ENCODE measurements at regions not wholly inside any gene's neighbourhood (a gene's known extent, or its start where the extent isn't known, plus 50 kb on each side); places are given as distances from the start of the nearest gene placed in this dataset.

- no peak for TF ChIP-seq CTCF (conservative IDR thresholded peaks at IDR 0.05; ENCODE audit: low read length)
- TF ChIP-seq EZH2phosphoT487 (IDR thresholded peaks at IDR 0.05; ENCODE audit: borderline replicate concordance, low read depth, low read length) = no peak
Measured at GRCh38 chr9:89837934-89838310, 233.1 kb downstream of the GADD45G start.

Data from OCI-LY7 (cell line).